T-helper 2 cell treated with Interferon-gamma antibody and Interleukin-4, amounts not matched to agents 5 μg/mL and 100 μg/mL, for 36 hours (primary cell): ENCODE measurements at regions not wholly inside any gene's neighbourhood (a gene's known extent, or its start where the extent isn't known, plus 50 kb on each side); places are given as distances from the start of the nearest gene placed in this dataset.
"Not testable (repeated sequence)": the region's sequence is repeated elsewhere in the genome, so short reads cannot be mapped to it uniquely, and the experiment has no call there.

Experiments used
- DNase-seq: peaks from one replicate; pipeline ENCODE4 v3.0.0; 2021; ENCODE audit warnings: low spot score
- H3K27ac Mint-ChIP-seq: one replicate; pipeline ENCODE4 v1.8.0; 2021; ENCODE audit warnings: mild to moderate bottlenecking, mixed read lengths
- H3K27me3 Mint-ChIP-seq: one replicate; pipeline ENCODE4 v1.8.0; 2021; ENCODE audit warnings: low read depth, mixed read lengths
- H3K36me3 Mint-ChIP-seq: one replicate; pipeline ENCODE4 v1.8.0; 2021; ENCODE audit warnings: low read depth, mixed read lengths
- H3K4me1 Mint-ChIP-seq: one replicate; pipeline ENCODE4 v1.8.0; 2021; ENCODE audit warnings: low read depth, mixed read lengths
- H3K4me3 Mint-ChIP-seq: one replicate; pipeline ENCODE4 v1.8.0; 2022; ENCODE audit warnings: mild to moderate bottlenecking, moderate library complexity, mixed read lengths
- H3K9me3 Mint-ChIP-seq: one replicate; pipeline ENCODE4 v1.8.0; 2021; ENCODE audit warnings: mixed read lengths

- Mint-ChIP-seq H3K36me3 (no peaks in the 10 kb centered on the region), H3K4me1 (no peaks in the 10 kb centered on the region), H3K9me3 (peaks cover 13% of the 10 kb centered on the region), H3K27me3 (no peaks in the 10 kb centered on the region), H3K4me3 (no peak overlapping the region), H3K27ac (no peak overlapping the region)
- DNase-seq, result no peak
Measured at GRCh38 chr5:118176146-118176545, 812.2 kb downstream of the DTWD2 start.

DNA sequence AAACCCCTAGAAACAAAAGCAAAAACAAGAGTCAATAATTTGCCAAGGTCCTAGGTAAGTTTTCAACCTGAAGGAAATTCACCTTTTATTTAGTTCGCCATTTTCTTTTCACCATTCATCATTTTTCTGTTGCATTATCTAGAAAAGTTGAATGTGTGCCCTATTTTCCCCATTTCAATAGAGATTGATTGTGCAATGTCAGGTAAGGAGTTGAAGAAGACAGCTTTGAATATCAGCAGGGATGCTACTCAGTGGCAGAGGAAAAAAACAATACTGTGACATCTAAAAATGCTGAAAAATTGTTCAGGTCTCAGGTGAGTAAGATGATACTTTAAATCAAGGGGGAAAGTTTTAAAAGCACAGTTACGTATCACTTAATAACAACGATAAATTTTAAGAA is 813.7 kb downstream of the DTWD2 start:
- Mint-ChIP-seq H3K9me3 (peaks cover 13% of the 10 kb centered on the region), H3K27ac (no peak overlapping the region), H3K36me3 (no peaks in the 10 kb centered on the region), H3K4me3 (no peak overlapping the region), H3K4me1 (no peaks in the 10 kb centered on the region), H3K27me3 (no peaks in the 10 kb centered on the region)
- DNase-seq, result no peak

GRCh38 chr5:118173340-118173739 is 815.0 kb downstream of the DTWD2 start:
- H3K4me3 Mint-ChIP-seq, result no peak overlapping the region
- DNase-seq, result no peak
- H3K36me3 Mint-ChIP-seq, result no peaks in the 10 kb centered on the region
- H3K27me3 Mint-ChIP-seq, result no peaks in the 10 kb centered on the region
- H3K4me1 Mint-ChIP-seq, result no peaks in the 10 kb centered on the region
- H3K27ac Mint-ChIP-seq, result no peak overlapping the region
- H3K9me3 Mint-ChIP-seq, result peaks cover 10% of the 10 kb centered on the region

DNA sequence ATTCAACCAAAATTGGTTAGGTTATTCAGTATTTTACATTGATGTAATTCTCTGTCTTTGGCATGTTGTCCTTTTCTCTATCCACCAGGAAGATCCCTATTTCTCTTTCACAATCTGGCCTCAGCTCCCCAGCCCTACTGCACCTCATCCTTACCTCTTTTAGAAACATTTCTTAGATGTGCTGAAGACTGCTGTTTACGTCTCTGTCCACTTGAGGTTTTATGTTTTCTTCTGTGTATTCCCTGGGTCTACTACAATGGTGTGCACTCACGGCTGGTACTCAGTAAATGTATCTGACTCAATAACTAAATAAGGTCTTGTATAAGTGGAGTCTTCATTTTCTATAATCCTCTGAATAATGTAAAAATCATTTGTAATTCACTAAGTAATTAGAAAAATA is 822.7 kb downstream of the DTWD2 start:
- H3K27me3 Mint-ChIP-seq, result no peaks in the 10 kb centered on the region
- H3K9me3 Mint-ChIP-seq, result no peaks in the 10 kb centered on the region
- no peak overlapping the region for H3K27ac Mint-ChIP-seq
- no peaks in the 10 kb centered on the region for H3K36me3 Mint-ChIP-seq
- no peaks in the 10 kb centered on the region for H3K4me1 Mint-ChIP-seq
- no peak overlapping the region for H3K4me3 Mint-ChIP-seq
- no peak for DNase-seq

GRCh38 chr5:118156181-118156580 is 832.2 kb downstream of the DTWD2 start:
- H3K27me3 Mint-ChIP-seq, result no peaks in the 10 kb centered on the region
- peaks cover 6% of the 10 kb centered on the region for H3K9me3 Mint-ChIP-seq
- H3K4me3 Mint-ChIP-seq, result no peak overlapping the region
- no peak overlapping the region for H3K27ac Mint-ChIP-seq
- no peak for DNase-seq
- H3K36me3 Mint-ChIP-seq, result no peaks in the 10 kb centered on the region
- no peaks in the 10 kb centered on the region for H3K4me1 Mint-ChIP-seq

DNA sequence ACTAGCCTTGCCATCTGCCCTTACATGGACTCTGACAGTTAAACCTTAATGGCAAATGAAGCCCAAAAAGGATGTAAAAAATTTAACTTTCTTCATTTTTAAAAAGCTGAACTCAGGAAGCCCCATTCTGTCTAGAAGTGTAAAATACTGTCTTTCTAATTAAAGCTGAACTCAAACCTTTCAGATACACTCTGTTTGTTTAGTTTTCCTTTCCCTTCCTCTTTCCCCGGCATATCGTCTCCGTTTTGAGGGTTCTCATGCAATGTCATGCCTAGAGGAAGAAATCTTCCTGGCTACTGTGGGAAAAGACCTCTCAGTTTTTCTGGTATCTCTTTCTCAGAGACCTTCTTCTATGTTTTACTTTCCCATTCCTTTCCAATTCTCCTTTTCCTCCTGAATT is 841.5 kb downstream of the DTWD2 start:
- no peak for DNase-seq
- H3K9me3 Mint-ChIP-seq, result peaks cover 16% of the 10 kb centered on the region
- H3K27ac Mint-ChIP-seq, result no peak overlapping the region

DNA sequence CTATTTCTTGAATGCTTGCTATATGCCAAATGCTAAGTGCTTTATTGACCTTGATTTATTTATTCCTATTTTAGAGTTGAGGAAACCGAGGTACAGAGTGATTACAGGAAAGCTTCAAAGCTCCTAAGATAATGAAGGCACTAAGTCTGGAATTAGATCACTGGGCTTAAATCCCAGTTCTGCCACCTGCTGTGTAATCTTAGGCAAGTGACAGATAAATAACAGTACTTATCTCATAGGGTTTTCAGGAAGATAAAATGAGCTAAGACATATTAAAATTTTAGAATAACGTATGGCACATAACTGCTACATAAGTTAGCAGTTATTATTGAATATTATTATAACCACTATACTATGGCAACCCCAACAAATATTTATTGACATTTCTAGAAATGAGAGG is 843.8 kb downstream of the DTWD2 start:
- no peaks in the 10 kb centered on the region for H3K36me3 Mint-ChIP-seq

More for the DNA sequence above, 841.5 kb downstream of the DTWD2 start:
- H3K36me3 Mint-ChIP-seq, result no peaks in the 10 kb centered on the region
- no peaks in the 10 kb centered on the region for H3K27me3 Mint-ChIP-seq
- no peaks in the 10 kb centered on the region for H3K4me1 Mint-ChIP-seq
- no peak overlapping the region for H3K4me3 Mint-ChIP-seq

DNA sequence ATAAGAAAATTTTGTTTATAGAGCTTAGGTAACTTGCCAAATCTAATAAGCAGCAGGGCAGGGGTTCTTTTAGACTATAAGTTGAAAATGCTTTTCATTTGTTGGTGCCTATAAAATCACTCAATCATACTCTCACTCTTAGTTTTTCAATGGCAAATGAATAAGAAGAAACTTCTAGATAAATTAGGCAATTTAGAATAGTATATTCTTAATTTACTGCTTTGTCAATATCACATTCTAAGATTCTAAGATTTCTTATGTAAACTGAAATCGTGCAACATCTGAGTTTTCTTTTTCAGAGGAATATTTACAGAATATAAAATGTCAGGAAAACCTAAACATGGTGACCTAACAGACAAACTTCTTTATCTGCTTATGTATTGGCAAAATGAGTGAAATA is 849.0 kb downstream of the DTWD2 start:
- H3K36me3 Mint-ChIP-seq, result no peaks in the 10 kb centered on the region
- no peaks in the 10 kb centered on the region for H3K27me3 Mint-ChIP-seq
- H3K9me3 Mint-ChIP-seq, result peaks cover 10% of the 10 kb centered on the region
- no peak overlapping the region for H3K27ac Mint-ChIP-seq
- no peaks in the 10 kb centered on the region for H3K4me1 Mint-ChIP-seq
- H3K4me3 Mint-ChIP-seq, result no peak overlapping the region
- DNase-seq, result no peak

More for the DNA sequence above, 843.8 kb downstream of the DTWD2 start:
- Mint-ChIP-seq H3K4me3 (no peak overlapping the region), H3K27ac (no peak overlapping the region), H3K4me1 (no peaks in the 10 kb centered on the region), H3K27me3 (no peaks in the 10 kb centered on the region), H3K9me3 (peaks cover 16% of the 10 kb centered on the region)
- DNase-seq, result no peak

GRCh38 chr5:118126159-118126558 is 862.2 kb downstream of the DTWD2 start:
- no peak overlapping the region for H3K27ac Mint-ChIP-seq
- H3K9me3 Mint-ChIP-seq, result peaks cover 11% of the 10 kb centered on the region
- H3K27me3 Mint-ChIP-seq, result no peaks in the 10 kb centered on the region
- H3K36me3 Mint-ChIP-seq, result no peaks in the 10 kb centered on the region
- no peak for DNase-seq
- H3K4me3 Mint-ChIP-seq, result no peak overlapping the region
- no peaks in the 10 kb centered on the region for H3K4me1 Mint-ChIP-seq

GRCh38 chr5:118125687-118126086 is 862.7 kb downstream of the DTWD2 start:
- H3K36me3 Mint-ChIP-seq, result no peaks in the 10 kb centered on the region
- H3K9me3 Mint-ChIP-seq, result peaks cover 11% of the 10 kb centered on the region
- H3K4me3 Mint-ChIP-seq, result no peak overlapping the region
- DNase-seq, result no peak
- H3K27ac Mint-ChIP-seq, result no peak overlapping the region
- H3K27me3 Mint-ChIP-seq, result no peaks in the 10 kb centered on the region
- H3K4me1 Mint-ChIP-seq, result no peaks in the 10 kb centered on the region

GRCh38 chr5:118121258-118121657 is 867.1 kb downstream of the DTWD2 start:
- Mint-ChIP-seq H3K4me1 (no peaks in the 10 kb centered on the region), H3K27me3 (no peaks in the 10 kb centered on the region), H3K27ac (no peak overlapping the region), H3K36me3 (no peaks in the 10 kb centered on the region), H3K4me3 (no peak overlapping the region), H3K9me3 (peaks cover 12% of the 10 kb centered on the region)
- no peak for DNase-seq

DNA sequence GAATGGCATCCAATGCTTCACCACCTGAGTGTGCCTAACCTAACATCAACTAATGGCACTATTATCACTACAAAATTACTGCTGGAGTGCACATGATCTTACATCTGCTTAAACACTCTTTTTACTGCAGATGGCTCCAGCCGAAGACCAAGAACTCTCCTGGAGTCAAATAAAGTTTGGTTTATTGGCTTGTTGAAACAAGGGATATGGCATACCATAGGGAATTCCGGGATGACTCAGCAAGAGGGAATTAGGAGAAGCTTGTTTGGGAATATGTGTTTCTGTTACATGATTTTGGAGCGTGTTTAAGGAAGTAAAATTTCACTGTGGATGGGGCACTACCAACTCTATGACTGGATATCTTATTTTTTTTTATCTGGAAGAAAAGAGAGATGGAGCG is 872.6 kb downstream of the DTWD2 start:
- no peaks in the 10 kb centered on the region for H3K36me3 Mint-ChIP-seq
- no peaks in the 10 kb centered on the region for H3K4me1 Mint-ChIP-seq
- H3K27me3 Mint-ChIP-seq, result no peaks in the 10 kb centered on the region
- peaks cover 6% of the 10 kb centered on the region for H3K9me3 Mint-ChIP-seq
- DNase-seq, result no peak
- no peak overlapping the region for H3K27ac Mint-ChIP-seq
- no peak overlapping the region for H3K4me3 Mint-ChIP-seq

GRCh38 chr5:118111956-118112355 is 876.4 kb downstream of the DTWD2 start:
- Mint-ChIP-seq H3K27ac (no peak overlapping the region), H3K9me3 (peaks cover 6% of the 10 kb centered on the region), H3K4me1 (no peaks in the 10 kb centered on the region), H3K4me3 (no peak overlapping the region), H3K27me3 (no peaks in the 10 kb centered on the region), H3K36me3 (no peaks in the 10 kb centered on the region)
- DNase-seq, result no peak

DNA sequence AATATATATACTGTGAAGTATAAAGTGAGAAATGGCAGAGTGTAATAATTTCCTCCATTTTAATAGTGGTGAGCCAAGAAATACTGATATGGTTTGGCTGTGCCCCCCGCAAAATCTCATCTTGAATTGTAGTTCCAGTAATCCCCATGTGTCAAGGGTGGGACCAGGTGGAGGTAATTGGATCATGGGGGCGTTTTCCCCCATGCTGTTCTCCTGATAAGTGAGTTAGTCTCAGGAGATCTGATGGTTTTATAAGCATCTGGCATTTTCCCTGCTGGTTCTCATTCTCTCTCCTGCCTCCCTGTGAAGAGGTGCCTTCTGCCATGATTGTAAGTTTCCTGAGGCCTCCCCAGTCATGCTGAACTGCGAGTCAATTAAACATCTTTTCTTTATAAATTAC is 881.1 kb downstream of the DTWD2 start:
- H3K4me3 Mint-ChIP-seq, H3K4me1 Mint-ChIP-seq, DNase-seq, H3K27ac Mint-ChIP-seq, H3K27me3 Mint-ChIP-seq, H3K36me3 Mint-ChIP-seq: not testable (repeated sequence)
- peaks cover 11% of the 10 kb centered on the region for H3K9me3 Mint-ChIP-seq

DNA sequence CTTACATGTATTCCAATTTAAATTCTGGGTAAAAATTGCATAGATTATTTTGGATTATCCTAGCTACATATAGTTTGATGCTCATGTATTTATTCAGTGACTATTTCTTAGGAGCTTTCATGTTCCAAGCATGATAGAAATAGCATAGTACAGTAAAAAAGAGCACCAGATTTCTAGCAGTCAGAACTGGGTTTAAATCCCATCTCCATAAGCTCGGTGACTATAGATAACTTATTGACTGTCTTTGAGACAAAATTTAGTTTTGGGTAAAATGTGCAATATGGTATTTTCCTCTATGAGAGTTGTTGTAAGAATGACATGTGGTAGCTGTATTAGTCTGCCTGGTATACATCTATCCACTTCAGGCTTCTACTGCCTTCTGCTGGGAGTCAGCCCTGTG is 889.6 kb downstream of the DTWD2 start:
- DNase-seq, result no peak
- H3K36me3 Mint-ChIP-seq, result no peaks in the 10 kb centered on the region
- H3K9me3 Mint-ChIP-seq, result no peaks in the 10 kb centered on the region
- no peak overlapping the region for H3K4me3 Mint-ChIP-seq
- no peaks in the 10 kb centered on the region for H3K4me1 Mint-ChIP-seq
- H3K27me3 Mint-ChIP-seq, result no peaks in the 10 kb centered on the region
- no peak overlapping the region for H3K27ac Mint-ChIP-seq
